Inflammatory macrophage treated with lipopolysaccharide for 1 hour (primary cell): ENCODE measurements at regions not wholly inside any gene's neighbourhood (a gene's known extent, or its start where the extent isn't known, plus 50 kb on each side); places are given as distances from the start of the nearest gene placed in this dataset.

Source experiments
- DNase-seq, 2 donors: peaks; one replicate each; pipeline ENCODE4 v3.0.0-alpha.2; 2020 to 2022

- DNase-seq: no peak
Observed at GRCh38 chr5:113806250-113806649, 292.8 kb downstream of the YTHDC2 start.

- DNase-seq: no peak
Observed at GRCh38 chr5:113806904-113807303, 293.4 kb downstream of the YTHDC2 start.

- no peak for DNase-seq
Observed at GRCh38 chr5:113807427-113807991, 294.0 kb downstream of the YTHDC2 start.

GRCh38 chr5:113808956-113809355, 295.5 kb downstream of the YTHDC2 start:
- no peak for DNase-seq

- DNase-seq: no peak
Observed at GRCh38 chr5:113809626-113810025, 296.1 kb downstream of the YTHDC2 start.

GRCh38 chr5:113813466-113813865, 300.0 kb downstream of the YTHDC2 start:
- no peak for DNase-seq

GRCh38 chr5:113817683-113818082, 304.2 kb downstream of the YTHDC2 start:
- DNase-seq: no peak

- no peak for DNase-seq
Observed at GRCh38 chr5:113823696-113824095, 310.2 kb downstream of the YTHDC2 start.

- DNase-seq: no peak
Observed at GRCh38 chr5:113824307-113824706, 310.8 kb downstream of the YTHDC2 start.

GRCh38 chr5:113825176-113825575, 311.7 kb downstream of the YTHDC2 start:
- no peak for DNase-seq

- no peak for DNase-seq
Observed at GRCh38 chr5:113846941-113847340, 333.4 kb downstream of the YTHDC2 start.

- DNase-seq: no peak
Observed at GRCh38 chr5:113864437-113864836, 350.9 kb downstream of the YTHDC2 start.

GRCh38 chr5:113866763-113867162, 353.3 kb downstream of the YTHDC2 start:
- no peak for DNase-seq

GRCh38 chr5:113869611-113870010, 356.1 kb downstream of the YTHDC2 start:
- no peak for DNase-seq

- DNase-seq: no peak
Observed at GRCh38 chr5:113871972-113872371, 358.5 kb downstream of the YTHDC2 start.

GRCh38 chr5:113875096-113875495, 361.6 kb downstream of the YTHDC2 start:
- no peak for DNase-seq

GRCh38 chr5:113891491-113891890, 378.0 kb downstream of the YTHDC2 start:
- no peak for DNase-seq

GRCh38 chr5:113896789-113897188, 383.3 kb downstream of the YTHDC2 start:
- no peak for DNase-seq

GRCh38 chr5:113897748-113898147, 384.3 kb downstream of the YTHDC2 start:
- DNase-seq: no peak

- no peak for DNase-seq
Observed at GRCh38 chr5:113900141-113900540, 386.6 kb downstream of the YTHDC2 start.

- no peak for DNase-seq
Observed at GRCh38 chr5:113900816-113901215, 387.3 kb downstream of the YTHDC2 start.

- no peak for DNase-seq
Observed at GRCh38 chr5:113901718-113902117, 388.2 kb downstream of the YTHDC2 start.

- DNase-seq: no peak
Observed at GRCh38 chr5:113902917-113903660, 389.6 kb downstream of the YTHDC2 start.

- DNase-seq: no peak
Observed at GRCh38 chr5:113909782-113910181, 396.3 kb downstream of the YTHDC2 start.

GRCh38 chr5:113917997-113918396, 404.5 kb downstream of the YTHDC2 start:
- DNase-seq: no peak
